Esophagus (tissue), 2 donors: ENCODE measurements at regions not wholly inside any gene's neighbourhood (a gene's known extent, or its start where the extent isn't known, plus 50 kb on each side); places are given as distances from the start of the nearest gene placed in this dataset.

Experiments used
- H3K27ac ChIP-seq, 2 donors: one replicate each; pipeline ENCODE4 v1.5.1; 2013; ENCODE audit warnings: low read depth in 2 of 2, mild to moderate bottlenecking in 2 of 2, inconsistent platforms in 1 of 2, low read length in 1 of 2, moderate library complexity in 1 of 2
- H3K27me3 ChIP-seq, 2 donors: one replicate each; pipeline ENCODE4 v1.6.1; 2013; ENCODE audit warnings: low read length in 2 of 2, control low read depth in 1 of 2, mild to moderate bottlenecking in 1 of 2; ENCODE audit not compliant: insufficient read depth in 2 of 2, control insufficient read depth in 1 of 2
- H3K36me3 ChIP-seq, 2 donors: one replicate each; pipeline ENCODE4 v1.6.1; 2013; ENCODE audit warnings: low read length in 1 of 2; ENCODE audit not compliant: control insufficient read depth in 2 of 2, insufficient read depth in 2 of 2
- H3K4me1 ChIP-seq, 2 donors: one replicate each; pipeline ENCODE4 v1.6.1; 2013; ENCODE audit warnings: low read length in 1 of 2; ENCODE audit not compliant: control insufficient read depth in 2 of 2, insufficient read depth in 2 of 2
- H3K4me3 ChIP-seq, 2 donors: one replicate each; pipeline ENCODE4 v1.5.1; 2013; ENCODE audit warnings: low read length in 2 of 2, mild to moderate bottlenecking in 2 of 2, low read depth in 1 of 2, moderate library complexity in 1 of 2
- H3K9me3 ChIP-seq, 2 donors: one replicate each; pipeline ENCODE4 v1.6.1; 2013; ENCODE audit warnings: mild to moderate bottlenecking in 2 of 2, low read depth in 1 of 2, low read length in 1 of 2, moderate library complexity in 1 of 2; ENCODE audit not compliant: control insufficient read depth in 2 of 2, insufficient read depth in 1 of 2
- WGBS, 2 donors: extraction: QIAGEN DNeasy Blood & Tissue Kit; methylation state at CpG; one replicate each; pipeline ENCODE4 v1.1.7; 2013; 5-methylcytosine and 5-hydroxymethylcytosine counted together
- donor health status: healthy with polysubstance abuse.
- donor health status: Bipolar disorder and iron deficiency.

GRCh38 chr6:140209775-140210174, 835.3 kb upstream of the CITED2 start:
- Histone ChIP-seq H3K9me3 (no peaks in the 10 kb centered on the region), H3K4me3 (no peak overlapping the region), H3K27ac (no peak overlapping the region), H3K27me3 (no peaks in the 10 kb centered on the region), H3K36me3 (no peaks in the 10 kb centered on the region), H3K4me1 (no peaks in the 10 kb centered on the region)
- WGBS, 2 donors = 79 to 88% methylated on average over 1 of the region's 1 CpG

GRCh38 chr6:140208286-140208685, 833.8 kb upstream of the CITED2 start:
- Histone ChIP-seq H3K4me1 (no peaks in the 10 kb centered on the region), H3K4me3 (no peak overlapping the region), H3K36me3 (no peaks in the 10 kb centered on the region), H3K9me3 (no peaks in the 10 kb centered on the region), H3K27me3 (no peaks in the 10 kb centered on the region), H3K27ac (no peak overlapping the region)
- WGBS, 2 donors = 22 to 29% methylated on average over 5 of the region's 5 CpGs

- no peaks in the 10 kb centered on the region for H3K9me3 ChIP-seq
- H3K36me3 ChIP-seq = no peaks in the 10 kb centered on the region
- no peaks in the 10 kb centered on the region for H3K27me3 ChIP-seq
- H3K4me1 ChIP-seq = no peaks in the 10 kb centered on the region
- H3K27ac ChIP-seq = no peak overlapping the region
- 68 to 74% methylated on average over 12 of the region's 12 CpGs for WGBS, 2 donors
- H3K4me3 ChIP-seq = no peak overlapping the region
Observed at GRCh38 chr6:140205795-140206593, 831.5 kb upstream of the CITED2 start.

GRCh38 chr6:140204154-140204553, 829.7 kb upstream of the CITED2 start:
- Histone ChIP-seq H3K4me1 (no peaks in the 10 kb centered on the region), H3K27ac (no peak overlapping the region), H3K4me3 (no peak overlapping the region), H3K36me3 (no peaks in the 10 kb centered on the region), H3K27me3 (no peaks in the 10 kb centered on the region), H3K9me3 (no peaks in the 10 kb centered on the region)

- H3K27ac ChIP-seq = no peak overlapping the region
- no peaks in the 10 kb centered on the region for H3K36me3 ChIP-seq
- H3K9me3 ChIP-seq = no peaks in the 10 kb centered on the region
- no peaks in the 10 kb centered on the region for H3K27me3 ChIP-seq
- H3K4me1 ChIP-seq = no peaks in the 10 kb centered on the region
- WGBS, 2 donors = 46 to 54% methylated on average over 2 of the region's 2 CpGs
- H3K4me3 ChIP-seq = no peak overlapping the region
Observed at GRCh38 chr6:140203661-140204147, 829.3 kb upstream of the CITED2 start.

- H3K4me1 ChIP-seq = no peaks in the 10 kb centered on the region
- no peak overlapping the region for H3K4me3 ChIP-seq
- no peak overlapping the region for H3K27ac ChIP-seq
- no peaks in the 10 kb centered on the region for H3K27me3 ChIP-seq
- H3K9me3 ChIP-seq = no peaks in the 10 kb centered on the region
- 64 to 69% methylated on average over 2 of the region's 2 CpGs for WGBS, 2 donors
- no peaks in the 10 kb centered on the region for H3K36me3 ChIP-seq
Observed at GRCh38 chr6:140202964-140203515, 828.6 kb upstream of the CITED2 start.

GRCh38 chr6:140201787-140202458, 827.5 kb upstream of the CITED2 start:
- Histone ChIP-seq H3K36me3 (no peaks in the 10 kb centered on the region), H3K27me3 (no peaks in the 10 kb centered on the region), H3K9me3 (no peaks in the 10 kb centered on the region), H3K4me1 (no peaks in the 10 kb centered on the region), H3K27ac (no peak overlapping the region), H3K4me3 (no peak overlapping the region)
- 95 to 100% methylated on average over 1 of the region's 1 CpG for WGBS, 2 donors

- H3K27ac ChIP-seq = no peak overlapping the region
- WGBS, 2 donors = 92 to 97% methylated on average over 2 of the region's 2 CpGs
- H3K36me3 ChIP-seq = no peaks in the 10 kb centered on the region
- H3K27me3 ChIP-seq = no peaks in the 10 kb centered on the region
- H3K9me3 ChIP-seq = no peaks in the 10 kb centered on the region
- no peaks in the 10 kb centered on the region for H3K4me1 ChIP-seq
- H3K4me3 ChIP-seq = no peak overlapping the region
Observed at GRCh38 chr6:140193269-140193668, 818.8 kb upstream of the CITED2 start.

GRCh38 chr6:140192018-140192417, 817.6 kb upstream of the CITED2 start:
- 91 to 96% methylated on average over 1 of the region's 1 CpG for WGBS, 2 donors
- Histone ChIP-seq H3K4me3 (no peak overlapping the region), H3K27me3 (no peaks in the 10 kb centered on the region), H3K9me3 (no peaks in the 10 kb centered on the region), H3K36me3 (no peaks in the 10 kb centered on the region), H3K27ac (no peak overlapping the region), H3K4me1 (no peaks in the 10 kb centered on the region)
